Aorta (tissue), 5 donors: ENCODE measurements at regions not wholly inside any gene's neighbourhood (a gene's known extent, or its start where the extent isn't known, plus 50 kb on each side); places are given as distances from the start of the nearest gene placed in this dataset.

Source experiments
- ATAC-seq: fragments of 200-7000 bp; cut with Tn5 transposase; one replicate; pipeline ENCODE4 v1.9.1; 2022; ENCODE audit warnings: moderate library complexity; ENCODE audit not compliant: low FRiP score
- DNase-seq, 2 donors: peaks; one replicate each; pipeline ENCODE4 v3.0.0-alpha.2; 2020
- H3K27ac ChIP-seq, 2 donors: one replicate each; pipeline ENCODE4 v1.5.1; 2013; ENCODE audit warnings: low read length in 2 of 2, mild to moderate bottlenecking in 2 of 2, moderate library complexity in 2 of 2, control low read depth in 1 of 2, inconsistent platforms in 1 of 2, low read depth in 1 of 2
- H3K27me3 ChIP-seq, 2 donors: one replicate each; pipeline ENCODE4 v1.6.1; 2013; ENCODE audit warnings: control low read depth in 1 of 2, low read length in 1 of 2, mild to moderate bottlenecking in 1 of 2, moderate library complexity in 1 of 2; ENCODE audit not compliant: insufficient read depth in 2 of 2, control insufficient read depth in 1 of 2
- H3K36me3 ChIP-seq, 2 donors: one replicate each; pipeline ENCODE4 v1.6.1; 2013; ENCODE audit warnings: control low read depth in 1 of 2, low read length in 1 of 2, mild to moderate bottlenecking in 1 of 2; ENCODE audit not compliant: insufficient read depth in 2 of 2, control insufficient read depth in 1 of 2
- H3K4me1 ChIP-seq, 2 donors: one replicate each; pipeline ENCODE4 v1.6.1; 2013; ENCODE audit warnings: low read length in 2 of 2, control low read depth in 1 of 2, mild to moderate bottlenecking in 1 of 2, moderate library complexity in 1 of 2; ENCODE audit not compliant: insufficient read depth in 2 of 2, control insufficient read depth in 1 of 2
- H3K4me3 ChIP-seq, 2 donors: one replicate each; pipeline ENCODE4 v1.5.1; 2013; ENCODE audit warnings: low read length in 2 of 2, control low read depth in 1 of 2, mild to moderate bottlenecking in 1 of 2
- H3K9me3 ChIP-seq: one replicate; pipeline ENCODE4 v1.6.1; 2013; ENCODE audit warnings: mild to moderate bottlenecking, low read length; ENCODE audit not compliant: control insufficient read depth
- WGBS, 2 donors: extraction: QIAGEN DNeasy Blood & Tissue Kit; methylation state at CpG; one replicate each; pipeline ENCODE4 v1.1.7; 2013; 5-methylcytosine and 5-hydroxymethylcytosine counted together
- intact Hi-C, 2 donors: fragments of 100-400 bp; cut with DNase I; formaldehyde crosslinking; loops; one replicate each; pipeline versions ENCODE4 v1.14.2 to v1.15.0; 2022
- donor health status: healthy with polysubstance abuse.
- donor health status: Bipolar disorder and iron deficiency.
- donor health status: DM: no; HTN: no; CAD: no.
- donor health status: DM: no; HTN: no; CAD: no.
- donor health status: DM: yes; HTN: yes; CAD: no.

GRCh38 chr1:101706366-101706765 is 290.4 kb downstream of the OLFM3 start:
- Histone ChIP-seq H3K9me3 (no peaks in the 10 kb centered on the region), H3K4me1 (no peaks in the 10 kb centered on the region), H3K27ac (no peak overlapping the region), H3K27me3 (no peaks in the 10 kb centered on the region), H3K36me3 (no peaks in the 10 kb centered on the region), H3K4me3 (no peak overlapping the region)
- intact Hi-C loops, result no loop called here
- no peak for ATAC-seq
- DNase-seq, result no peak

- Histone ChIP-seq H3K4me3 (no peak overlapping the region), H3K9me3 (no peaks in the 10 kb centered on the region), H3K4me1 (no peaks in the 10 kb centered on the region), H3K27ac (no peak overlapping the region), H3K36me3 (no peaks in the 10 kb centered on the region), H3K27me3 (no peaks in the 10 kb centered on the region)
- no peak for ATAC-seq
- intact Hi-C loops, result no loop called here
- DNase-seq, result no peak
Observed at GRCh38 chr1:101709721-101710120, 287.0 kb downstream of the OLFM3 start.

- Histone ChIP-seq H3K4me3 (no peak overlapping the region), H3K27ac (no peak overlapping the region), H3K4me1 (no peaks in the 10 kb centered on the region), H3K9me3 (no peaks in the 10 kb centered on the region), H3K27me3 (no peaks in the 10 kb centered on the region), H3K36me3 (no peaks in the 10 kb centered on the region)
- 36 to 41% methylated on average over 1 of the region's 1 CpG for WGBS, 2 donors
- intact Hi-C loops, result no loop called here
- DNase-seq, result no peak
- no peak for ATAC-seq
Observed at GRCh38 chr1:101713760-101714159, 283.0 kb downstream of the OLFM3 start.

GRCh38 chr1:101723415-101723814 is 273.3 kb downstream of the OLFM3 start:
- no peaks in the 10 kb centered on the region for H3K4me1 ChIP-seq
- H3K4me3 ChIP-seq, result no peak overlapping the region
- no peak overlapping the region for H3K27ac ChIP-seq
- no peaks in the 10 kb centered on the region for H3K9me3 ChIP-seq
- DNase-seq (no peak), ATAC-seq (no peak)
- WGBS, 2 donors, result 72 to 85% methylated on average over 4 of the region's 4 CpGs
- H3K36me3 ChIP-seq, result no peaks in the 10 kb centered on the region
- intact Hi-C loops, result no loop called here
- H3K27me3 ChIP-seq, result no peaks in the 10 kb centered on the region

DNA sequence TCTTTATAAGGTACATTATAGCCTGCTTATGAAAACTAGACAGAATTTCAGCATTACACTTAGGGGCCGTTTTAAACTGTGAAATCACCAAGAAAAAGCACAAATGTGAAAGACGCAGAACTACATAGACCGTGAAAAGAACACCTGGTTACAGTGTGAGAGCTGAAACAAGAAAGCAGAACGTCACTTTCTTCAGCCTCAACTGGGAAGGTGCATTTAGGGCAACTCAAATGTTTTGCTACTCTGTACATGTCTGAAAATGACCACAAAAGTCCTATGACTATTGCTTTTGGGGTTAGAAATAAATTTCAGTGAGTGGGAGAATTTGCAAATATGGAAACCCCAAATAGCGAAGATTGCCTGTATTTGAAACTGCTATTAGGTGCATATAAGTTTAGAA is 268.7 kb downstream of the OLFM3 start:
- Histone ChIP-seq H3K4me1 (no peaks in the 10 kb centered on the region), H3K27ac (no peak overlapping the region), H3K27me3 (no peaks in the 10 kb centered on the region), H3K36me3 (no peaks in the 10 kb centered on the region), H3K4me3 (no peak overlapping the region), H3K9me3 (no peaks in the 10 kb centered on the region)
- intact Hi-C loops, result no loop called here
- WGBS, 2 donors, result 48 to 52% methylated on average over 5 of the region's 5 CpGs
- DNase-seq (no peak), ATAC-seq (no peak)

DNA sequence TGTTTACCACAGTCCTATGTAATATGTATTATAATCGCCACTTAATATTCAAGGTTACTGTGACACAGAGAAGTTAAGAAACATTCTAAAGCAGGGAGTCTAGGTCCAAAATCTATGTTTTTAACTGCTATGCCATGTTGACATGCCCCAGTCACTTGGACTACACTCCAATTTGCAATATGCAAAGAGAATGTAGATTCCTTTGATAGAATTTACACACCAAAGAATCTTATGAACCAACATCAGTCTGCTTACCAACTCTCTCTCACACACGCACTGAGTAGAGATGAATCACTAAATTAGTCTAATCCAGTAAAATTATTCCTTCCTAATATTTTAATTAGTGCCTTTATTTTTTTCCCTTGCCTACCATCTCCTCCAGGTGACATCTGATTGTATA is 266.2 kb downstream of the OLFM3 start:
- Histone ChIP-seq H3K4me1 (no peaks in the 10 kb centered on the region), H3K36me3 (no peaks in the 10 kb centered on the region), H3K9me3 (no peaks in the 10 kb centered on the region), H3K4me3 (no peak overlapping the region), H3K27me3 (no peaks in the 10 kb centered on the region), H3K27ac (no peak overlapping the region)
- 88 to 92% methylated on average over 2 of the region's 2 CpGs for WGBS, 2 donors
- no peak for DNase-seq
- no peak for ATAC-seq
- intact Hi-C loops, result no loop called here

DNA sequence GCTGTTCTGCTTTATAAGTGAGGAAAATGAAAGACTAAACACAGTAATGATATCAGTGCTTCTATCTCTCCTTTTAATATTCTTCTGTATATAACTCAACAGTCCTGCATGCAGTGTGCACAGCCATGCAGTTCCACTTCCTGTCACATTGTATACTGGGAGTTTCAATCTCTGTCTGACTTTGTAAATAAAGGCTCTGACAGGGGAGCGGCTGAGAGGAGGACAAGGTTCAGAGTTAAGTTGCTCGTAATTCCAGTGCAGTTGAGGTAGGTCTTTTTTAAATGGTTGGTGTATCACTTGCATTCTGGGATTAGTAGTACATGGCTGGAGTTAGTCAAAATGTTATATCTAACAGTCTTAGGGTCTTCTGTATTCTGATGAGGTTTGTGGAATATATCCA is 264.5 kb downstream of the OLFM3 start:
- H3K27me3 ChIP-seq, result no peaks in the 10 kb centered on the region
- intact Hi-C loops, result no loop called here
- H3K4me1 ChIP-seq, result no peaks in the 10 kb centered on the region
- ATAC-seq (no peak), DNase-seq (no peak)
- H3K27ac ChIP-seq, result no peak overlapping the region
- H3K36me3 ChIP-seq, result no peaks in the 10 kb centered on the region
- H3K9me3 ChIP-seq, result no peaks in the 10 kb centered on the region
- H3K4me3 ChIP-seq, result no peak overlapping the region
- 66 to 72% methylated on average over 2 of the region's 2 CpGs for WGBS, 2 donors

DNA sequence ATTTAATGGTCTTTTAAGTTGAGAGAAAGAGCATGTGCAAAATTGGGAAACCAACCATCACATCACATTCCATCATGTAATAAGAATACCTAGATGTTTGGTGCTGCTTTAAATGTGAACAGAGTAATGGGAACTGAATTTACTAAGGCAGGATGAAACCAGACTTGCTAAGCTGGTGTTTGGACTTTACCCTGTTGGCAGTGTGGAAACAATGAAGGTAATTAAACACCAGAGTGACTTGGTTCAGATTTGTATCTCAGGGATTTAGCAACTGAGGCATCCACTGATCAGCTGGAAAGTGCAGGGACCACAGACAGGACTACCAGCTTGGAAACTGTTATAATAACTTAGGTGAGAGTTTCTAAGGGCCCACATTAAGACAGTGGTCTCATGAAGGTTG is 263.4 kb downstream of the OLFM3 start:
- Histone ChIP-seq H3K9me3 (no peaks in the 10 kb centered on the region), H3K4me1 (no peaks in the 10 kb centered on the region), H3K27me3 (no peaks in the 10 kb centered on the region), H3K27ac (no peak overlapping the region), H3K4me3 (no peak overlapping the region), H3K36me3 (no peaks in the 10 kb centered on the region)
- DNase-seq (no peak), ATAC-seq (no peak)
- intact Hi-C loops, result no loop called here

- Histone ChIP-seq H3K27me3 (no peaks in the 10 kb centered on the region), H3K4me3 (no peak overlapping the region), H3K36me3 (no peaks in the 10 kb centered on the region), H3K4me1 (no peaks in the 10 kb centered on the region), H3K27ac (no peak overlapping the region), H3K9me3 (no peaks in the 10 kb centered on the region)
- DNase-seq (no peak), ATAC-seq (no peak)
- intact Hi-C loops, result no loop called here
- WGBS, 2 donors, result 52 to 65% methylated on average over 1 of the region's 1 CpG
Observed at GRCh38 chr1:101738475-101738874, 258.3 kb downstream of the OLFM3 start.

GRCh38 chr1:101739146-101739545 is 257.6 kb downstream of the OLFM3 start:
- DNase-seq (no peak), ATAC-seq (no peak)
- H3K4me1 ChIP-seq, result no peaks in the 10 kb centered on the region
- intact Hi-C loops, result no loop called here
- H3K27me3 ChIP-seq, result no peaks in the 10 kb centered on the region
- no peak overlapping the region for H3K27ac ChIP-seq
- H3K36me3 ChIP-seq, result no peaks in the 10 kb centered on the region
- H3K9me3 ChIP-seq, result no peaks in the 10 kb centered on the region
- WGBS, 2 donors, result 88 to 91% methylated on average over 6 of the region's 6 CpGs
- no peak overlapping the region for H3K4me3 ChIP-seq
